ENCODE measurements at regions not wholly inside any gene's neighbourhood (a gene's known extent, or its start where the extent isn't known, plus 50 kb on each side); places are given as distances from the start of the nearest gene placed in this dataset.

GRCh38 chr16:54779549-54779948 is 151.1 kb upstream of the IRX5 start:
- Histone ChIP-seq H3K27me3 (no peaks in the 10 kb centered on the region), H3K4me3 (no peak overlapping the region), H3K36me3 (no peaks in the 10 kb centered on the region), H3K4me1 (no peaks in the 10 kb centered on the region), H3K9me3 (no peaks in the 10 kb centered on the region), H3K27ac (no peak overlapping the region)
- no peak for DNase-seq
- no peak for TF ChIP-seq CTCF (IDR thresholded peaks at IDR 0.05)
- no peak for ATAC-seq
- intact Hi-C loops (cut with DNase I): no loop called here

- Histone ChIP-seq H3K27ac (no peak overlapping the region), H3K36me3 (no peaks in the 10 kb centered on the region), H3K27me3 (no peaks in the 10 kb centered on the region), H3K4me1 (no peaks in the 10 kb centered on the region), H3K9me3 (no peaks in the 10 kb centered on the region), H3K4me3 (no peak overlapping the region)
- intact Hi-C loops (cut with DNase I): no loop called here
- DNase-seq: no peak
- TF ChIP-seq CTCF (IDR thresholded peaks at IDR 0.05): no peak
- ATAC-seq: no peak
Measured at GRCh38 chr16:54774768-54775167, 155.9 kb upstream of the IRX5 start.

- TF ChIP-seq CTCF (IDR thresholded peaks at IDR 0.05): no peak
- no peaks in the 10 kb centered on the region for H3K36me3 ChIP-seq
- H3K27me3 ChIP-seq: no peaks in the 10 kb centered on the region
- no peaks in the 10 kb centered on the region for H3K9me3 ChIP-seq
- no peak overlapping the region for H3K27ac ChIP-seq
- DNase-seq (no peak), ATAC-seq (no peak)
- H3K4me1 ChIP-seq: no peaks in the 10 kb centered on the region
- H3K4me3 ChIP-seq: no peak overlapping the region
- intact Hi-C loops (cut with DNase I): no loop called here
Measured at GRCh38 chr16:54772400-54772799, 158.3 kb upstream of the IRX5 start.

GRCh38 chr16:54766355-54766754 is 164.3 kb upstream of the IRX5 start:
- intact Hi-C loops (cut with DNase I): no loop called here
- H3K4me3 ChIP-seq: no peak overlapping the region
- H3K27me3 ChIP-seq: no peaks in the 10 kb centered on the region
- no peak for TF ChIP-seq CTCF (IDR thresholded peaks at IDR 0.05)
- no peak for DNase-seq
- no peaks in the 10 kb centered on the region for H3K4me1 ChIP-seq
- H3K27ac ChIP-seq: no peak overlapping the region
- H3K36me3 ChIP-seq: no peaks in the 10 kb centered on the region
- peaks cover 0 to 5% of the 10 kb centered on the region in 2 donors for H3K9me3 ChIP-seq
- ATAC-seq: no peak

- Histone ChIP-seq H3K9me3 (no peaks in the 10 kb centered on the region), H3K27ac (no peak overlapping the region), H3K4me3 (no peak overlapping the region), H3K4me1 (no peaks in the 10 kb centered on the region), H3K27me3 (no peaks in the 10 kb centered on the region), H3K36me3 (no peaks in the 10 kb centered on the region)
- intact Hi-C loops (cut with DNase I): no loop called here
- no peak for TF ChIP-seq CTCF (IDR thresholded peaks at IDR 0.05)
- DNase-seq: no peak
- ATAC-seq: no peak
Measured at GRCh38 chr16:54750249-54750648, 180.4 kb upstream of the IRX5 start.

Measured in left lung (tissue), 4 donors.